Body of pancreas (tissue), 4 donors: ENCODE measurements at regions not wholly inside any gene's neighbourhood (a gene's known extent, or its start where the extent isn't known, plus 50 kb on each side); places are given as distances from the start of the nearest gene placed in this dataset.

Experiments
- CTCF ChIP-seq, 7 experiments: fragments of 450-650 bp in 4 of 7; fragments of 200-600 bp in 3 of 7; sonication (generic) in 3 of 7; IDR thresholded peaks; one replicate each; pipeline ENCODE4 v1.5.1; 2016 to 2019; ENCODE audit warnings: antibody characterized with exemption in 7 of 7
- POLR2A ChIP-seq, 3 donors: fragments of 450-650 bp; IDR thresholded peaks; one replicate each; pipeline ENCODE4 v1.6.1; 2016; ENCODE audit warnings: antibody characterized with exemption in 3 of 3, mild to moderate bottlenecking in 2 of 3

- TF ChIP-seq CTCF (IDR thresholded peaks at IDR 0.05) (no peak), POLR2A (IDR thresholded peaks at IDR 0.05) (no peak)
These were observed 378.6 kb downstream of the CBLN4 start for GRCh38 chr20:55626716-55627115.
